H9 (cell line): ENCODE measurements at regions not wholly inside any gene's neighbourhood (a gene's known extent, or its start where the extent isn't known, plus 50 kb on each side); places are given as distances from the start of the nearest gene placed in this dataset.

Experiments
- DNase-seq: peaks from one replicate; pipeline ENCODE4 v3.0.0-alpha.2; 2017
- H2AFZ ChIP-seq: one replicate; pipeline ENCODE4 v1.6.1; 2013; ENCODE audit warnings: mild to moderate bottlenecking, low read length, control low read depth, moderate library complexity
- H2AK5ac ChIP-seq: 2 replicates; pipeline ENCODE4 v1.6.1; 2013; ENCODE audit warnings: low read length, control low read depth, mixed read lengths; ENCODE audit not compliant: insufficient read length
- H2BK120ac ChIP-seq: one replicate; pipeline ENCODE4 v1.6.1; 2013; ENCODE audit warnings: low read depth, mild to moderate bottlenecking, low read length, control low read depth, inconsistent platforms; ENCODE audit not compliant: poor library complexity, severe bottlenecking
- H2BK12ac ChIP-seq: 2 replicates; pipeline ENCODE4 v1.6.1; 2013; ENCODE audit warnings: low read length, control low read depth, mixed read lengths, low read depth; ENCODE audit not compliant: insufficient read length
- H2BK15ac ChIP-seq: 2 replicates; pipeline ENCODE4 v1.6.1; 2013; ENCODE audit warnings: low read depth, low read length, control low read depth
- H2BK20ac ChIP-seq: one replicate; pipeline ENCODE4 v1.6.1; 2013; ENCODE audit warnings: low read depth, mild to moderate bottlenecking, low read length, control low read depth, inconsistent platforms; ENCODE audit not compliant: poor library complexity, severe bottlenecking
- H2BK5ac ChIP-seq: 2 replicates; pipeline ENCODE4 v1.6.1; 2013; ENCODE audit warnings: low read length, control low read depth, mixed read lengths; ENCODE audit not compliant: insufficient read length
- H3K14ac ChIP-seq: 2 replicates; pipeline ENCODE4 v1.6.1; 2013; ENCODE audit warnings: low read length, control low read depth; ENCODE audit not compliant: insufficient read depth
- H3K18ac ChIP-seq: 2 replicates; pipeline ENCODE4 v1.6.1; 2013; ENCODE audit warnings: low read depth, mild to moderate bottlenecking, mixed read lengths, low read length, control low read depth; ENCODE audit not compliant: insufficient read length
- H3K23ac ChIP-seq: 2 replicates; pipeline ENCODE4 v1.6.1; 2013; ENCODE audit warnings: low read length, control low read depth, mixed read lengths, low read depth; ENCODE audit not compliant: insufficient read length
- H3K23me2 ChIP-seq: 2 replicates; pipeline ENCODE4 v1.6.1; 2013; ENCODE audit warnings: low read depth, mild to moderate bottlenecking, mixed read lengths, low read length, control low read depth; ENCODE audit not compliant: insufficient read length, poor library complexity, severe bottlenecking
- H3K27ac ChIP-seq: 2 replicates; pipeline ENCODE4 v1.5.1; 2013; ENCODE audit warnings: low read length, control low read depth, mixed read lengths, low read depth; ENCODE audit not compliant: insufficient read length
- H3K27me3 ChIP-seq: 2 replicates; pipeline ENCODE4 v1.6.1; 2013; ENCODE audit warnings: low read length, control low read depth, inconsistent platforms; ENCODE audit not compliant: insufficient read depth
- H3K4ac ChIP-seq: 2 replicates; pipeline ENCODE4 v1.6.1; 2013; ENCODE audit warnings: low read depth, mild to moderate bottlenecking, control low read depth, inconsistent platforms, low read length, moderate library complexity
- H3K4me1 ChIP-seq: 2 replicates; pipeline ENCODE4 v1.6.1; 2013; ENCODE audit warnings: low read length, control low read depth, inconsistent platforms; ENCODE audit not compliant: insufficient read depth
- H3K4me2 ChIP-seq: 2 replicates; pipeline ENCODE4 v1.6.1; 2013; ENCODE audit warnings: low read length, control low read depth, mixed read lengths; ENCODE audit not compliant: insufficient read length, insufficient read depth
- H3K56ac ChIP-seq: 2 replicates; pipeline ENCODE4 v1.6.1; 2013; ENCODE audit warnings: low read depth, mild to moderate bottlenecking, mixed read lengths, low read length, control low read depth; ENCODE audit not compliant: insufficient read length
- H3K79me1 ChIP-seq: 2 replicates; pipeline ENCODE4 v1.6.1; 2013; ENCODE audit warnings: low read depth, mild to moderate bottlenecking, moderate library complexity, low read length, control low read depth, inconsistent platforms; ENCODE audit not compliant: insufficient read depth, poor library complexity, severe bottlenecking
- H3K79me2 ChIP-seq: 2 replicates; pipeline ENCODE4 v1.6.1; 2013; ENCODE audit warnings: low read length, control low read depth, inconsistent platforms; ENCODE audit not compliant: insufficient read depth
- H3K9ac ChIP-seq: 2 replicates; pipeline ENCODE4 v1.6.1; 2013; ENCODE audit warnings: low read length, control low read depth, mixed read lengths; ENCODE audit not compliant: insufficient read length; ENCODE audit errors: extremely low read depth
- H3K9me3 ChIP-seq: one replicate; pipeline ENCODE4 v1.6.1; 2013; ENCODE audit warnings: low read depth, low read length, inconsistent platforms; ENCODE audit not compliant: control insufficient read depth
- H3T11ph ChIP-seq: one replicate; pipeline ENCODE4 v1.6.1; 2013; ENCODE audit warnings: mild to moderate bottlenecking, low read length, control low read depth, inconsistent platforms
- H4K20me1 ChIP-seq: one replicate; pipeline ENCODE4 v1.6.1; 2013; ENCODE audit not compliant: control insufficient read depth, insufficient read length, insufficient read depth
- H4K5ac ChIP-seq: 2 replicates; pipeline ENCODE4 v1.6.1; 2013; ENCODE audit warnings: low read depth, mild to moderate bottlenecking, mixed read lengths, low read length, control low read depth; ENCODE audit not compliant: insufficient read length
- H4K8ac ChIP-seq: replicated peaks from 2 replicates; pipeline ENCODE4 v1.6.1; 2013; ENCODE audit warnings: low read length, control low read depth, mixed read lengths, low read depth; ENCODE audit not compliant: insufficient read length
- H4K91ac ChIP-seq: 2 replicates; pipeline ENCODE4 v1.6.1; 2013; ENCODE audit warnings: low read depth, mild to moderate bottlenecking, moderate library complexity, mixed read lengths, low read length, control low read depth; ENCODE audit not compliant: insufficient read length
- H3K27ac Mint-ChIP-seq, 3 experiments: 2 replicates in 2 of 3; 3 replicates in 1 of 3; pipeline ENCODE4 v1.8.0; 2020 to 2021; ENCODE audit warnings: mixed read lengths in 3 of 3, mild to moderate bottlenecking in 1 of 3, moderate library complexity in 1 of 3
- H3K27me3 Mint-ChIP-seq: 2 replicates; pipeline ENCODE4 v1.8.0; 2021; ENCODE audit warnings: low read depth, mild to moderate bottlenecking, moderate library complexity, mixed read lengths
- H3K36me3 Mint-ChIP-seq, 3 experiments: 2 replicates in 2 of 3; 3 replicates in 1 of 3; pipeline ENCODE4 v1.8.0; 2020 to 2021; ENCODE audit warnings: low read depth in 3 of 3, mixed read lengths in 3 of 3; ENCODE audit not compliant: insufficient read depth in 1 of 3
- H3K4me1 Mint-ChIP-seq, 2 experiments: 2 replicates each; pipeline ENCODE4 v1.8.0; 2020; ENCODE audit warnings: mixed read lengths in 2 of 2
- H3K4me3 Mint-ChIP-seq, 2 experiments: 2 replicates in 1 of 2; 3 replicates in 1 of 2; pipeline ENCODE4 v1.8.0; 2020 to 2021; ENCODE audit warnings: mild to moderate bottlenecking in 2 of 2, mixed read lengths in 2 of 2, moderate library complexity in 1 of 2
- H3K9me3 Mint-ChIP-seq, 2 experiments: 2 replicates in 1 of 2; 3 replicates in 1 of 2; pipeline ENCODE4 v1.8.0; 2020; ENCODE audit warnings: mild to moderate bottlenecking in 2 of 2, mixed read lengths in 2 of 2, moderate library complexity in 1 of 2
- TF ChIP-seq, protein P1 (sequence below): fragments of 200-600 bp; sonication (generic); conservative IDR thresholded peaks from 3 replicates; pipeline ENCODE4 v1.8.0; 2021; ENCODE audit warnings: antibody characterized with exemption, mild to moderate bottlenecking

DNA sequence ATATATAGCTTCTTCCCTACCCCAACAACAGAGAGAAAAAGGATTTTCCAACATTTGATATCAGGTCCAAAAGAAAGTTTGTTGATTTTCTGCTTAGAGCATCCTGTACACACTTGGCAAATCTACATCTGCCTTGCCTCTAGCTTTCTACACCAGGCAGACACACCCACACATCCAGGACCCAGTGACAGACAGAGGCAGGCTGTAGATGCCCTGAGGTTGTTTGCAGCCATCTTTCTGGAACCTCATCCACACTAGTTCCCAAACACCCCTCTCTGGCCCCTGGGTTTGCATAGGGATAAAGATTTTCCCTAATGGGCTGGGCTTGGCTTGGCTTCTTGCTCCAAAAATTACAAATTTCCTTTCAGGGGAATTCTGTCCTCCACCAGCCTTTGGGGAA lies 138.2 kb upstream of the FST start:
- no peaks in the 10 kb centered on the region for H3K4me1 ChIP-seq
- no peak overlapping the region for H2BK120ac ChIP-seq
- H4K20me1 ChIP-seq: no peaks in the 10 kb centered on the region
- Mint-ChIP-seq H3K4me1 (no peaks in the 10 kb centered on the region), H3K4me3 (no peak overlapping the region), H3K27ac (no peak overlapping the region), H3K36me3 (0 out of 7 replicates have a peak, but pooled peaks cover 0 to 4% (median 0%) of the 10 kb centered on the region in 3 experiments), H3K9me3 (peaks cover 5 to 6% of the 10 kb centered on the region in 2 experiments; a peak in 4 of 5 replicates), H3K27me3 (no peaks in the 10 kb centered on the region)
- no peak overlapping the region for H2AK5ac ChIP-seq
- no peak overlapping the region for H3K4ac ChIP-seq
- H4K5ac ChIP-seq: no peak overlapping the region
- no peak overlapping the region for H4K8ac ChIP-seq
- TF ChIP-seq, protein P1, sequence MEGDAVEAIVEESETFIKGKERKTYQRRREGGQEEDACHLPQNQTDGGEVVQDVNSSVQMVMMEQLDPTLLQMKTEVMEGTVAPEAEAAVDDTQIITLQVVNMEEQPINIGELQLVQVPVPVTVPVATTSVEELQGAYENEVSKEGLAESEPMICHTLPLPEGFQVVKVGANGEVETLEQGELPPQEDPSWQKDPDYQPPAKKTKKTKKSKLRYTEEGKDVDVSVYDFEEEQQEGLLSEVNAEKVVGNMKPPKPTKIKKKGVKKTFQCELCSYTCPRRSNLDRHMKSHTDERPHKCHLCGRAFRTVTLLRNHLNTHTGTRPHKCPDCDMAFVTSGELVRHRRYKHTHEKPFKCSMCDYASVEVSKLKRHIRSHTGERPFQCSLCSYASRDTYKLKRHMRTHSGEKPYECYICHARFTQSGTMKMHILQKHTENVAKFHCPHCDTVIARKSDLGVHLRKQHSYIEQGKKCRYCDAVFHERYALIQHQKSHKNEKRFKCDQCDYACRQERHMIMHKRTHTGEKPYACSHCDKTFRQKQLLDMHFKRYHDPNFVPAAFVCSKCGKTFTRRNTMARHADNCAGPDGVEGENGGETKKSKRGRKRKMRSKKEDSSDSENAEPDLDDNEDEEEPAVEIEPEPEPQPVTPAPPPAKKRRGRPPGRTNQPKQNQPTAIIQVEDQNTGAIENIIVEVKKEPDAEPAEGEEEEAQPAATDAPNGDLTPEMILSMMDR: no peak
- no peaks in the 10 kb centered on the region for H3K27me3 ChIP-seq
- no peak overlapping the region for H3K9ac ChIP-seq
- DNase-seq: no peak
- no peak overlapping the region for H2BK15ac ChIP-seq
- no peak overlapping the region for H3K56ac ChIP-seq
- H3K23me2 ChIP-seq: no peaks in the 10 kb centered on the region
- no peak overlapping the region for H4K91ac ChIP-seq
- H3K18ac ChIP-seq: no peak overlapping the region
- no peak overlapping the region for H2BK20ac ChIP-seq
- no peak overlapping the region for H2BK12ac ChIP-seq
- no peak overlapping the region for H2AFZ ChIP-seq
- H3K27ac ChIP-seq: no peak overlapping the region
- H3K9me3 ChIP-seq: no peaks in the 10 kb centered on the region
- H3T11ph ChIP-seq: no peak overlapping the region
- H2BK5ac ChIP-seq: no peak overlapping the region
- no peak overlapping the region for H3K14ac ChIP-seq
- no peak overlapping the region for H3K4me2 ChIP-seq
- H3K79me1 ChIP-seq: no peaks in the 10 kb centered on the region
- H3K23ac ChIP-seq: no peak overlapping the region
- H3K79me2 ChIP-seq: no peaks in the 10 kb centered on the region
